ENCODE measurements at regions not wholly inside any gene's neighbourhood (a gene's known extent, or its start where the extent isn't known, plus 50 kb on each side); places are given as distances from the start of the nearest gene placed in this dataset.

- DNase-seq (no peak), ATAC-seq (no peak)
- intact Hi-C loops (cut with DNase I, micrococcal nuclease) = no loop called here
These were observed 1096.4 kb upstream of the MAP3K7 start for GRCh38 chr6:91683240-91683639.

- ATAC-seq (no peak), DNase-seq (no peak)
- intact Hi-C loops (cut with DNase I, micrococcal nuclease) = no loop called here
These were observed 1094.4 kb upstream of the MAP3K7 start for GRCh38 chr6:91681296-91681695.

GRCh38 chr6:91678679-91679446, 1092.0 kb upstream of the MAP3K7 start:
- DNase-seq = no peak
- intact Hi-C loops (cut with DNase I, micrococcal nuclease) = no loop called here
- ATAC-seq = no peak

GRCh38 chr6:91672201-91672600, 1085.3 kb upstream of the MAP3K7 start:
- intact Hi-C loops (cut with DNase I, micrococcal nuclease) = no loop called here
- ATAC-seq (no peak), DNase-seq (no peak)

GRCh38 chr6:91669871-91670268, 1083.0 kb upstream of the MAP3K7 start:
- intact Hi-C loops (cut with DNase I, micrococcal nuclease) = no loop called here
- ATAC-seq (no peak), DNase-seq (no peak)

- ATAC-seq (no peak), DNase-seq (no peak)
- intact Hi-C loops (cut with DNase I, micrococcal nuclease) = no loop called here
These were observed 1082.4 kb upstream of the MAP3K7 start for GRCh38 chr6:91669154-91669870.

GRCh38 chr6:91667596-91667995, 1080.7 kb upstream of the MAP3K7 start:
- ATAC-seq (no peak), DNase-seq (no peak)
- intact Hi-C loops (cut with DNase I, micrococcal nuclease) = no loop called here

GRCh38 chr6:91664327-91664959, 1077.6 kb upstream of the MAP3K7 start:
- intact Hi-C loops (cut with DNase I, micrococcal nuclease) = no loop called here
- no peak for ATAC-seq
- no peak for DNase-seq

GRCh38 chr6:91660893-91661292, 1074.0 kb upstream of the MAP3K7 start:
- ATAC-seq = no peak
- DNase-seq = no peak
- intact Hi-C loops (cut with DNase I, micrococcal nuclease) = no loop called here

GRCh38 chr6:91659891-91660290, 1073.0 kb upstream of the MAP3K7 start:
- intact Hi-C loops (cut with DNase I, micrococcal nuclease) = no loop called here
- ATAC-seq (no peak), DNase-seq (no peak)

GRCh38 chr6:91654793-91655192, 1067.9 kb upstream of the MAP3K7 start:
- ATAC-seq (no peak), DNase-seq (no peak)
- intact Hi-C loops (cut with DNase I, micrococcal nuclease) = no loop called here

GRCh38 chr6:91654357-91654756, 1067.5 kb upstream of the MAP3K7 start:
- intact Hi-C loops (cut with DNase I, micrococcal nuclease) = no loop called here

GRCh38 chr6:91653895-91654294, 1067.0 kb upstream of the MAP3K7 start:
- intact Hi-C loops (cut with DNase I, micrococcal nuclease) = no loop called here
- ATAC-seq (no peak), DNase-seq (no peak)

More at GRCh38 chr6:91654357-91654756, 1067.5 kb upstream of the MAP3K7 start:
- ATAC-seq (no peak), DNase-seq (no peak)

GRCh38 chr6:91653076-91653723, 1066.3 kb upstream of the MAP3K7 start:
- intact Hi-C loops (cut with DNase I, micrococcal nuclease) = no loop called here
- DNase-seq (no peak), ATAC-seq (no peak)

GRCh38 chr6:91646649-91647048, 1059.8 kb upstream of the MAP3K7 start:
- no peak for DNase-seq
- intact Hi-C loops (cut with DNase I, micrococcal nuclease) = no loop called here
- ATAC-seq = no peak

- no peak for ATAC-seq
- intact Hi-C loops (cut with DNase I, micrococcal nuclease) = no loop called here
- no peak for DNase-seq
These were observed 1058.9 kb upstream of the MAP3K7 start for GRCh38 chr6:91645811-91646210.

GRCh38 chr6:91637217-91637616, 1050.3 kb upstream of the MAP3K7 start:
- no peak for ATAC-seq
- DNase-seq = no peak
- intact Hi-C loops (cut with DNase I, micrococcal nuclease) = no loop called here

GRCh38 chr6:91634791-91635190, 1047.9 kb upstream of the MAP3K7 start:
- no peak for DNase-seq
- ATAC-seq = no peak
- intact Hi-C loops (cut with DNase I, micrococcal nuclease) = no loop called here

GRCh38 chr6:91633374-91634111, 1046.7 kb upstream of the MAP3K7 start:
- intact Hi-C loops (cut with DNase I, micrococcal nuclease) = no loop called here
- no peak for DNase-seq
- no peak for ATAC-seq
